GM18873 (cell line): ENCODE measurements at regions not wholly inside any gene's neighbourhood (a gene's known extent, or its start where the extent isn't known, plus 50 kb on each side); places are given as distances from the start of the nearest gene placed in this dataset.

ENCODE experiments used
- ATAC-seq: cut with Tn5 transposase; IDR thresholded peaks from one replicate; pipeline ENCODE4 v1.9.1; 2021; ENCODE audit warnings: mild to moderate bottlenecking, moderate library complexity, moderate number of reproducible peaks; ENCODE audit not compliant: unreplicated experiment, low FRiP score

DNA sequence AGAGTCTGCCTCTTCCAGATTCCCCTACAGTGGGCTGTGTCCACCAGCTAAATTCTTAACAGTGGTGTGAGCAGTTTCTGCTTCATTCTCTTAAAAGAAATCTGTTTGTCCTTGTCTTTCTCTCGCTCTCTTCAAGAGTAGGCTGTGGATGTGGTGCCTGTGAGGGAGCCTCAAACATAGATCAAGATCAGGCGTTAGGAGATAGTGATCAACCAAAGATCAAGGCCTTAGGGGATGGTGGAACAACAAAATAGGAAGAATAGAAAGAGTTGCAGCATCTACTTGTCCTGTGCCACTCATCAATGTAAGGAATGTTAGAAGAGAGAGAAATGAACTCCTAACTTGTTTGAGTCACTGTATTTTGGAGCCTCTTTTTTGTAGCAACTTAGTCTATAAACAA, 144.2 kb downstream of the AASDH start:
- ATAC-seq = no peak

DNA sequence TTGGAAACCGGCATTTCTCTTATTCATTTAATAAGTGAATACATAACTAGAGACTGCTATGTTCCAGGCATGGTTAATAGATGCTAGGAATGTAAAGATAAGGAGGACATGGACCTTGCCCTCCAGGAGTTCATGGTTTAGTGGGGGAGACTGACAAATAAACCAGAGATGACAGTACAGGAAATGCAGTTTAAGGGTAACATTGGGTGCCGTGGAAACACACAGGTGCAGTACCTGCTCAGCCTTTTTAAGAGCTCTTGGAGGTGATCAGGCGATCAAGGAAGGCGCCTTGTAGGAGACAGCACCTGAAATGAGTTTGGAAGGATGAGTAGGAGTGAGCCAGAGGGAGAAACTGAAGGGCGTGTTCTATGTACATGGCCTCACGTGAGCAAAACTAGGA, 145.8 kb downstream of the AASDH start:
- no peak for ATAC-seq

DNA sequence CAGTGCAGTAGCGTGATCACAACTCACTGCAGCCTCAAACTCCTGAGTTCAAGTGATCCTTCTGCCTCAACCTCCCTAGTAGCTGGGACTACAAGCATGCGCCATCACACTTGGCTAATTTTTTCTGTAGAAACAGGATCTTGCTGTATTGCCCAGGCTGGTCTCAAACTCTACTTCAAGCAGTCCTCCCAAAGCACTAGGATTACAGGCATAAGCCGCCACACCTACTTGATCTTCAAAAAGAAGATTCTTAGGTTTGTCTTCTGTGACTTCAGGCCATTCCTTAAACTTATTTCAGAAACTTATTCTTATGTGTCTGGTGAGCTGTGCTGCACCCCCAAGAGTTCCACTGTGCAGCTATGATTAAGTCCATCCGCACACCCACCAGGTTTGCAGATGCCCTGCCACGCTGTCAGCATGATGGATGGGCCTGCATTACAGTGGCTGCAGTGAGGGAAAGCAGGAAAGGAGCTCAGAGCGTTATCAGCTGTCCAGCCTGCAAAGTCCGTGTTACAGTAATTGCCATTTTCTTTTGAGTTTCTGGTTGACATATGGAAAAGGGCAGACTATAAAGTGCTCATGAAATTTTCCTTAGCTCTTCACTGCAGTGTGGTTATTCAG, 146.6 kb downstream of the AASDH start:
- no peak for ATAC-seq

DNA sequence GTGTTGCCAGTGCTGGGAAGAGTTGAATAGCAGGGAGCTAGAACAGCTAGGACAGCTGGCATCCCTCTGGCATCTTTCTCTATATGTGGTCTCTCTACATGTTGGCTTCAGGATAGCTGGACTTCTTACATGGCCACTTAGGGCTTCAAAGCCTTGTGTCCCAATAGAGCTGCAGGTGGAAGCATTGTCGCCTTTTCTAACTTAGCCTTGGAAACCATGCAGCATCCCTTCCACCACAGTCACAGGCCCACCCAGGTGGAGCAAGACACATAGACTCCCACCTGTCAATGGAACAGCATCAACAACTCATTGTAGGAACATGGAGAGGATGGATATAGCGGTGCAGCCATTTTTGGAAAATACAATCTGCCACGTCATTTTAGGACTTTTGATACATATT, 149.0 kb downstream of the AASDH start:
- ATAC-seq = no peak

DNA sequence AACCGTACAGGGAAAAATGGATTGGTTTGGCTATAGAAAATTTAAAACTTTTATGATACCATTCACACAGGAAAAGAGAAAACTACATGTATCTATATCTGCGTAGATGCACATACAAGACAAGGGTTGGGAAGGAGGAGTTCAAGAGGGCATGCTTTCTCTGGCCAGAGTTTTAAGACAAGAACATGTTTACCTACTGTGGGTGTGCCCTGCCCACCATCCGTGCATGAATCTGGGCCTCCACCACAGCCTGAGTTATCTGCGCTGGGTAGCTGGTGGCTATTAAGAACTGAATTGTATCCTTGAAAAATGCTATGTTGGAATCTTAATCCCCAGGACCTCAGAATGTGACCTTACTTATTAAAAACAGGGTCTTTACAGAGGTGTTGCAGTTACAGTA, 151.6 kb downstream of the AASDH start:
- ATAC-seq = no peak

DNA sequence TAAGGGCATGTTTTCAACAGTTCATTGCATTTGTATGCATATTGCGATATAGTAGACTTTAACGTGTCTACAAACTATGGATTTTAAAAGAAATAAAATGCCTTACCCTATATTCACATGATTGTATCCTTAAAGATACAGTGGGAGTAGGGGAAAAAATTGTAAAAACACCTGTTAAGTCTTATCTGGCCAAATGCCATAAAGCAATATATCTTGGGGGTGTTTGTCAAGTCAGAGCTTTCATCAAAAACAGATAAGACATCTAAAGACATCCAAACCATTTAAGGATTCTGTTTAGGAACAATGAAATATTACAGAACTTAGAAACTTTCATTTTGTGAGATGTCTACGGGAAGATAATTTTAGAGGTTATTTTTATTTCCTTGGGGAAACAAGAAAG, 152.3 kb downstream of the AASDH start:
- ATAC-seq = no peak

DNA sequence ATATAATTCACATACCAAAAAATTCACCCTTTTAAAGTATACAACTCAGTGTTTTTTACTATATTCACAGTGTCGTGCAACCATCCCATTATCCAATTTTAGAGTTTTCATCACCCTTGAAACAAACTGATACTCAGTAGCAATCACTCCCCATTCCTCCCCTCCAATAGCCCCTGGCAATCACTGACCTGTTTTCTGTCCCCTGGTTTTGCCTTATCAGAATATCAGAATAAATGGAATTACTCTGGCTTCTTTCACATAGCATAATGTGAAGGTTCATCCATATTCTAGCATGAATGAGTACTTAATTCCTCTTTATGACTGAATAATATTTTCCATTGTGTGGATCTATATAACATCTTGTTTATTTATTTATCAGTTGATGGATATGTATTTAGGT, 153.2 kb downstream of the AASDH start:
- ATAC-seq = no peak

DNA sequence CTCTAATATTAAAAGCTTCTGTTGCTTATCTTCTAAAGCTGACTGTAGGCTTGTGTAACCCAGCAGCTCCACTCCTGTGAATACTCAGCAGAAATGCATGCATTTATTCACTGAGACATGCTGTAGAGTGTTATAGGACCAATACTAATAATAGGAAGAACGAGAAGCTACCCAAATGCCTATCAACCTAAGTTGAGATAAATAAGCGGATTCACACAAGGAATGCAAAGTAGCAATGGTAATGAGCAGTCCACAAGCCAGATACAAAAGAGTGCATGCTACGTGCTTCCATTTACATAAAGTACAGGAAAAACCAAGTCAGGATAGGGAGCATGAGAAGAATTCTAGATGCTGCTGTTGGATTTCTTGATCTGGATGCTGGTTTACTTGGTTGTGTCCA, 155.9 kb downstream of the AASDH start:
- no peak for ATAC-seq

DNA sequence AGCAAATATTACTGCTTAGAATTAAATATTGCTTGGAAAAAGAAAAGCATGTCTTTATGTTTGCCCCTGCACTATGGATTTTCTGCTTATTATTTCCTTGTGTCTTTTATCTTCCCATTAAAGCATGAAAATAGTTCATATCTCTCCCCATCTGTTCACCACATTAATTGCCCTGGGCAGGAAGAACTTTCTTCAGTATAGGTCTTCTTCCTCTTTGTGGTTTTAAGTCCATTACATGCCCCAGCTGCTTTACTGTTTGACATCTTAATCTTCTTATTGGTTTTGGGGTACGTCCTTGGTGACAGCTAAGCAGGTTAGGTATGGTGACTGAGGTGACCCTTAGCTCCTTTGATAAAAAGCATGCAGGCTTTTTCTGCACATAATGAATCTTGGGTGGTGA, 157.3 kb downstream of the AASDH start:
- no peak for ATAC-seq

DNA sequence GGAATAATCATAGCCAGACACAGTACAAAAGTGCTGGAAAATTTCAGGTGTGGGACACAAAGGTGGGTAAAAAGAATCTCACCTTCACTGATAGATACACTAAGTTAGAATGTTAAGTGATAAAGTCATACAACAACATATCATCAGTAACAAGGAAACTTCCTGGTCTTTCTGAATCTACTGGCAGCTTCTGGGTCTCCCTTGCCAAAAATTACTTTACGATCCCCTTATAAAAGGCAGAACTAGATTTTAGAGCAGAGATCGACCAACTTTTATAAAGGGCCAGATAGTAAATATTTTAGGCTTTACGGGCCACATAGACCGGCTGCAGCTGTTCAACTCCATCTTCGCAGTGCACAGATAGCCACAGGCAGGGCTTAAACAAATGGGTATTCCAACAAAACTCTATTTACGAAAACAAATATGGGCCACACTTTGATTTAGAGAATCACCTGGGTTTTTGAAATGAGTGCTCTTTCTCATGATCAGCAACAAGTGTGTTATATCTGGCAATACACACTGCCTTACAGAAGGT, 159.9 kb downstream of the AASDH start:
- no peak for ATAC-seq

DNA sequence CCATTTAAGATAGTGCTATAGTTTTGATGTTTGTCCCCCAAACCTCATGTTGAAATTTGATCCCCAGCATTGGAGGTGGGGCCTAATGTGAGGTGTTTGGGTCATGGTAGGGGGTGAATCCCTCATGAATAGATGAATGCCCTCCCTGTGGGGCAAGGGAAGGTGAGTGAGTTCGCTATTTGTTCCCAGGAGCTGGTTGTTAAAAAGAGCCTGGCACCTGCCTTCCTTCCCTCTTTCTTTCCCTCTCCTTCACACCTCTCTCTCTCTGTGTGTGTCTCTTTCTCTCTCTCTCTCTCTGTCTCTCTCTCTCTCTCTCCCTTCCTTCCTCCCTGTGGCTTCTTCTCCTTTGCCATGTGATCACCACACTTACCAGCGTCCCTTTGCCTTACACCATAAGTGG, 160.7 kb downstream of the AASDH start:
- no peak for ATAC-seq

DNA sequence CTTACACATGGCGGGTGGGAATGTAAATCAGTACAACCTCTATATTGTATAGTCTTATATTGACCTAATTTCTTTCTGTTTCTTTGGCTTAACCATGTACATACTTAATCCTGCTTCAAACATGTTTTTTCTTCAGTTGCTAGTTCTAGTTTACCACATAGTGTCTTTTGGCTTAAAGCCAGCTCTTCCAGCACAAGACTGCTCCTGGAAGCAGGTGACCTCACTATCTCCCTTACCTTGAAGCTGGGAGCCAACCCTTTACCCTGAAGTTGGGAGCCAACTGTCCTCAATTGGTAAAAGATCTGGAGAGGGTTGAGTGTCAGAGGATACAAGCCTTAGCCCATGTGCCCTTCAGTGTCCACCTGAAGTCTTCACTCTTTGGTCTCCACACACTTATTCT, 162.7 kb downstream of the AASDH start:
- ATAC-seq = no peak

DNA sequence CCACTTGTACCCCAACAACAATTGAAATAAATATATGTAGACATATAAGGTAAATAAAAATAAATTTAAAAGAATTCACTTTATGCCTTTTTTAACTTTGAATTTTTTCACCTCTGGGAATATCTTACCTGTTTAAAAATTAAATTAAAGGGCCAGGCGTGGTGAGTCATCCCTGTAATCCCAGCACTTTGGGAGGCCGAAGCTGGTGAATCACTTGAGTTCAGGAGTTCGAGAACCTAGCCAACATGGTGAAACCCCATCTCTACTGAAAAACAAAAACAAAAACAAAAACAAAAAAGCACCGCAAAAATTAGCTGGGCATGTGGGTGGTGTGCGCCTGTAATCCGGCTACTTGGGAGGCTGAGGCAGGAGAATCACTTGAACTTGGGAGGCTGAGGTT, 164.8 kb downstream of the AASDH start:
- ATAC-seq = no peak

DNA sequence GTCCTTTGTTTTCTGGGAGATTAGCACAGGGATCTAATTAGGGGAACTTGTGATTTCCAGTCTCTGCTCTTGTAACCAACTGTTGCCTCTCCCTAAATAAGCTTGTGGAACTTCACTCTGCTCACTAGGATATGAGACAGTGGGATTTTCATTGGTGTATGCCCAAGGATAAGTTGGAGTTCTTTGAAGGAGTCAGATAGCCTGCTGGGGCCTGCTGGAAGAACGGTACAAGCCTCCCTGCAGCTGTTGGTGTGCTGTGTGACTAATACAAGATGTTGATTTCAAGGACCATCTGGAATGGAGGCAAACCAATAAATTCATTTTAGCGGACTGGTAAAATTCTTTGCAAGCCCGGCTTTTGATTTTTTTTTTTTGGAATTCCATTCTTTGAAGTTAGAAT, 167.0 kb downstream of the AASDH start:
- ATAC-seq = no peak

DNA sequence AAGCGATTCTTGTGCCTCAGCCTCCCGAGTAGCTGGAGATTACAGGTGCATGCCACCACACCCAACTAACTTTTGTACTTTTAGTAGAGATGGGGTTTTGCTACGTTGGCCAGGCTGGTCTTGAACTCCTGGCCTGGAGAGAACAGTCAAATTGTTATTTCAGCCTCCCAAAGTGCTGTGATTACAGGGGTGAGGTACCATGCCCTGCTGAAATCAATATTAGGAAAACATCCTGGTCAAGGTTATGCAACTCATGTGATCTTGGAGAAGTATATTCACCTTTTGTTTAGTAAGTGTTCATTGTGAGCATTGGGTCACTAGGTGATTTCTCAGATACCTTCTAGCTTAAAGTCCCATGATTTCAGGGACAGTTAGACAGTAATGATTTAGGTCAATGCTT, 167.8 kb downstream of the AASDH start:
- ATAC-seq = no peak

DNA sequence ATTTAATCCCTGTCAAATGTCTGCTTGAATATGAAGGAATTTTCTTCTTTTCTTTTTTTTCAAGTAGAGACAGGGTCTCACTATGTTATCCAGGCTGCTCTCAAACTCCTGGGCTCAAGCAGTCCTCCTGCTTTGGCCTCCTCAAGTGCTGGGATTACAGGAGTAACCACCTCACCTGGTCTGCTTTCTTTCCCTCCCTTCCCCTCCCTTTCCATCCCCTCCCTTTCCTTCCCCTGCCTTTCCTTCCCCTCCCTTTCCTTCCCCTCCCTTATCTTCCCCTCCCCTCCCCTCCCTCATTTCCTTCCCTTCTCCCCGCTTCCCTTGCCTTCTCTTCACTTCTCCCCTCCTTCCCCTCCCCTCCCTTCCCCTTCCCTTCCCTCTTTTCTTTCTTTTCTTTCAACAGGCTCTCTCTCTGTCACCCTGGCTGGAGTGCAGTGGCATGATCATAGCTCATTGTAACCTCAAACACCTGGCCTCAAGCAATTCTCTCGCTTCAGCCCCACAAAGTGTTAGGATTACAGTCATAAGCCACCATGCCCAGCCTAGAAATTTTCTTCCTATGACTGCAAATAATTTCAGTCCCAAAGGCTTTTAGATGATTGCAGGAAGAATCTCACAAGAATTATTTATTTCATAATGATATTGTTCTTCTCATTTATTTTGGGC, 168.9 kb downstream of the AASDH start:
- no peak for ATAC-seq

DNA sequence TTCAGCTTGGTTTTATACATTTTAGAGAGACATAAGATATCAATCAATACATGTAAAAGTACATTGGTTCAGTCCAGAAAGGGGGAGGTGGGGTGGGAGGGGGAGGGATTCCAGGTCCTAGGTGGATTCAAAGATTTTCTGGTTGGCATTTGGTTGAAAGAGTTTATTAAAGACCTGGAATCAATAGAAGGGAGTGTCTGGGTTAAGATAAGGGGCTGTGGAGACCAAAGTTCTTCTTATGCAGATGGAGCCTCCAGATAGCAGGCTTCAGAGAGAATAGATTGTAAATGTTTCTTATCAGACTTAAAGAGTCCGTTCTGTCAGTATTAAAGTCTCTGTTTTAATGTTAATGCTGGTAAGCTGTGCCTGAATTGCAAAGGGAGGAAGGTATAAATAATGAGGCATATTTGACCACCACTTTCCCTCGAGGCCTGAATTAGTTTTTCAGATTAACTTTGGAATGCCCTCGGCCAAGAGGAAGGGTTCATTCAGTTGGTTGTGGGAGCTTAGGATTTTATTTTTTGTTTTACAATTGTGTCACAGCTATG, 169.9 kb downstream of the AASDH start:
- no peak for ATAC-seq

DNA sequence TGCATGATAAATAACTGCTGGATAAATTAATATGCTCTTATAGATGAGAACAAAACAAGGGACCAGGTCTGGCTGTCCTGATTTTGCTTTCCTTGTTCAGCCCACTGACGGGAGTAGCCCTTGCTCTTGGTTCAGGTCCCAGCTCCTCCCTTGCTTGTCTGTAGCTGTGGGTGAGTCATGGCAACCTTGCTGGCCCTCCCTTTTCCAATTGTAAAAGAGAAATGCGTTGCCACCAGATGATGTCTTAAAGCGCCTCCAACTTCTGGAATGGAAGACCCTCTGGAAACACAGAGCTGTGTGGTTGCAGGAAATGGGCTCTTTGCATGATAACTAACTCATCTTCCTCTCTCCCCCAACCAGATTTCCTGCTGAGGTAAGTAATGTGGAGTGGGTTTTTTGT, 171.4 kb downstream of the AASDH start:
- ATAC-seq = no peak

DNA sequence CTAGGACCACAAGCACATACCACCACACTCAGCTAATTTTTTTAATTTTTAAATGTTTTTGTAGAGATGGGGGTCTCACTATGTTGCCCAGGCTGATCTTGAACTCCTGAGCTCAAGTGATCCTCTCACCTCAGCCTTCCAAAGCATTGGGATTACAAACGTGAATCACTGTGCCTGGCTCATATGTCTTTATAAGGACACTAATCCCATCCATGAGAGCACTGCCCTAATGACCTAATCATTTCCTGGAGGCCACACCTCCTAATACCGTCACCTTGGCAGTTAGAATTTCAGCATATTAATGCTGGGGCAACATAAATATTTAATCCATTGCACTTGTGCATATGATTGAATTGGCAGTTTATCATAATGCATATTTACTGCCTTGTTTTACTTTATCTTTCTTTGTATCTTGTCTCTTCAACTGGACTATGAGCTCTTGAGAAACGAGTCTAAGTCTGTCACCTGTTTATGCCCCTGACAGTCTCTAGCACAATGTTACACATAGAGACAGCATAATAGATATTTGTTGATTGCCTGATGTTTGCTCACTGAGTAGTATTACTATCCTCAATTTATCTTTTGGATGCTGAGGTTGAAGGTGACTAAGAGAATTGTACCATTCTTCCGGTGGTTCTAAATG, 172.0 kb downstream of the AASDH start:
- no peak for ATAC-seq

DNA sequence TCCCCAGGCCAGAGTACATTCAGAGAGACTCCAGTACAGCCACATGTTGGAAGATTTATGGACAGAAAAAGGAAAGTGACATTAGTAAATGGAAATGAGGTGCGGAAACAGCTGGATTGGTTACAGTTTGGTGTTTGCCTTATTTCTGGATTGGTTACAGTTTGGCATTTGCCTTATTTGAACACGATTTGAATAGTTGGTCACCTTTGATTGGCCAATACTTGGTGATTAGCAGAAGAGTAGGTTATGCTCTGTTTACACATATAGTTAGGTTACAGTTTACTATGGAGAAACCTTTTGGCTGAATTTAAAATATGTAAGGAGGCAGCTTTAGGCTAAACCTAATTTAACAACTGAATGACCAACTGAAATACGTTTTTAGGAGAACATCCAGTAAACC, 173.7 kb downstream of the AASDH start:
- no peak for ATAC-seq

DNA sequence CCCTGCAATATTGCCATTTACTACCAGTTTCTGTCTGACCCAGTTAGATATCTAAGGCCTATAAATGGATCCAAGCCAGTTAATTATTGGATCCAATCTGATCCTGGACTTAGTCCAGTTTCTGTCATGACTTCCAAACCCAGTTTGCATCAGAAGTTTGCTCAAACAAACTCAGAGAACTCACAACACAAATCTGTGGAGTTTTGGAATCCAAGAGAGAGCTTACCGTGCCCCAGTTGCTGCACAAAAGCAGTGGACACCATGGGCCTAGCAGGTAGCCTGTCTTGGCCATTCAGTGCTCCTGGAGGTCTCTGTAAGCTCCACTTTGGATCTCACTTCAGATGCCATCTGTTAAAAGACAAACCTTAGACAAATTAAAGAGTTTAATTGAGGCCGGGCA, 174.5 kb downstream of the AASDH start:
- ATAC-seq = no peak

DNA sequence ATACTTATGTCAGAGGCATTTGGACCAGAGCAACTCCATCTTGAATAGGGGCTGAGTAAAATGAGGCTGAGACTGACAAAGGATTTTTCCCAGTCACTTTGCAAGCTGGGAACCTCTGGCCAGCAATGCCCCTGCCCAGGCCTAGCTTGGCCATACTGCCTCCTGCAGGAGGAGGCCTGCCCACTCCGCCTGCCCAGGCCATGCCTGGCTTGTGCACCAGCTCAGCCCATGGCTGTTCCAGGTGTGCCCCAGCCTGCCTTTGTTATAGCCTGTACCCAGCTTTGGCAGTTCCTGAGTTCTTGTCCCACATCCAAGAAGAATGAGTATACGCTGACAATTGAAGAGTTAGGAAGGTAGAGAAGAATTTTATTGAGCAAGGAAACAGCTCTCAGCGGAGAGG, 176.1 kb downstream of the AASDH start:
- ATAC-seq = no peak
